WTC11 (cell line): ENCODE measurements at regions not wholly inside any gene's neighbourhood (a gene's known extent, or its start where the extent isn't known, plus 50 kb on each side); places are given as distances from the start of the nearest gene placed in this dataset.

ENCODE experiments used
- ESRRA ChIP-seq: sonication (generic); formaldehyde crosslinking; IDR thresholded peaks from 2 replicates; pipeline ENCODE4 v1.8.1; 2022; ENCODE audit warnings: mild to moderate bottlenecking, missing genetic modification reagents, borderline replicate concordance
- FOXK1 ChIP-seq: sonication (generic); formaldehyde crosslinking; IDR thresholded peaks from 2 replicates; pipeline ENCODE4 v1.8.0; 2022; ENCODE audit warnings: mild to moderate bottlenecking, moderate library complexity, missing genetic modification reagents
- SMAD3 ChIP-seq: sonication (generic); formaldehyde crosslinking; IDR thresholded peaks from 2 replicates; pipeline ENCODE4 v1.8.0; 2022; ENCODE audit warnings: missing genetic modification reagents, mild to moderate bottlenecking, borderline replicate concordance
- TEAD1 ChIP-seq: sonication (generic); formaldehyde crosslinking; IDR thresholded peaks from 2 replicates; pipeline ENCODE4 v1.8.0; 2022; ENCODE audit warnings: mild to moderate bottlenecking, missing genetic modification reagents
- TF ChIP-seq, protein P1 (sequence below): fragments of 200-600 bp; IDR thresholded peaks from 2 replicates; pipeline ENCODE4 v1.8.0; 2022; ENCODE audit warnings: antibody characterized with exemption

DNA sequence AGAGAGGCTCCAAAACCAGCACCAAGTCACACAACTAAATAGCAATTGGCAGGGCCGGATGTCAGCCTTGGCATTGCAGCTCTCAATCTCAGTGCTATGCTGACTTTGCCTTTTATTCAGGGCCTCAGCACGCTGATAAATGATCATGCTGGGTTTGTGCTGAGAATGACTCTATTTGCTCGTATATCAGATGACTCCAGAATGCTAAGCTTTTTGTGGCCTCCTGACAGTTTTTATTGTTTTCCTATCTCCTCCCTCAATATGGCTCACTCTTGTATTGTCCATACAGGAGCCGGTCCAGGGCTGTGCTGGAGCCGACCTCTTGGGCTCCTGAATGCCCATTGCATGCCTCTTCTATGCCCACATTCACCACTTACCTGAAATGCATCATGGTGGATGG lies 211.0 kb downstream of the EFNB2 start:
- no peak for TF ChIP-seq FOXK1 (CRISPR knock-in tag)
- TF ChIP-seq ESRRA (CRISPR knock-in tag): no peak
- TF ChIP-seq TEAD1 (CRISPR knock-in tag): no peak
- TF ChIP-seq SMAD3 (CRISPR knock-in tag): no peak
- TF ChIP-seq, protein P1, sequence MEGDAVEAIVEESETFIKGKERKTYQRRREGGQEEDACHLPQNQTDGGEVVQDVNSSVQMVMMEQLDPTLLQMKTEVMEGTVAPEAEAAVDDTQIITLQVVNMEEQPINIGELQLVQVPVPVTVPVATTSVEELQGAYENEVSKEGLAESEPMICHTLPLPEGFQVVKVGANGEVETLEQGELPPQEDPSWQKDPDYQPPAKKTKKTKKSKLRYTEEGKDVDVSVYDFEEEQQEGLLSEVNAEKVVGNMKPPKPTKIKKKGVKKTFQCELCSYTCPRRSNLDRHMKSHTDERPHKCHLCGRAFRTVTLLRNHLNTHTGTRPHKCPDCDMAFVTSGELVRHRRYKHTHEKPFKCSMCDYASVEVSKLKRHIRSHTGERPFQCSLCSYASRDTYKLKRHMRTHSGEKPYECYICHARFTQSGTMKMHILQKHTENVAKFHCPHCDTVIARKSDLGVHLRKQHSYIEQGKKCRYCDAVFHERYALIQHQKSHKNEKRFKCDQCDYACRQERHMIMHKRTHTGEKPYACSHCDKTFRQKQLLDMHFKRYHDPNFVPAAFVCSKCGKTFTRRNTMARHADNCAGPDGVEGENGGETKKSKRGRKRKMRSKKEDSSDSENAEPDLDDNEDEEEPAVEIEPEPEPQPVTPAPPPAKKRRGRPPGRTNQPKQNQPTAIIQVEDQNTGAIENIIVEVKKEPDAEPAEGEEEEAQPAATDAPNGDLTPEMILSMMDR: no peak
